ENCODE measurements at regions not wholly inside any gene's neighbourhood (a gene's known extent, or its start where the extent isn't known, plus 50 kb on each side); places are given as distances from the start of the nearest gene placed in this dataset.
A peak's percentile ranks its signal among the peaks of the same experiment; 100 is the strongest.

GRCh38 chr12:124509676-124510300 lies 57.6 kb downstream of the NCOR2 start:
- DNase-seq = no peak
- no peak for TF ChIP-seq CTCF (IDR thresholded peaks at IDR 0.05; ENCODE audit: control extremely low read depth, extremely low read depth)
- Histone ChIP-seq H3K4me1 (ENCODE audit: control insufficient read depth in 5 of 5, insufficient read depth in 5 of 5, low read length in 5 of 5) (peaks cover 23 to 62% (median 40%) of the 10 kb centered on the region in 5 donors), H3K9me3 (ENCODE audit: control insufficient read depth in 4 of 4, insufficient read depth in 3 of 4, low read length in 3 of 4) (no peaks in the 10 kb centered on the region), H3K27me3 (ENCODE audit: control insufficient read depth in 3 of 3, insufficient read depth in 3 of 3, low read length in 2 of 3) (no peaks in the 10 kb centered on the region), H3K36me3 (ENCODE audit: control insufficient read depth in 4 of 4, insufficient read depth in 4 of 4, low read length in 4 of 4) (peaks cover 0 to 5% (median 2%) of the 10 kb centered on the region in 4 donors), H3K9ac (ENCODE audit: insufficient read depth in 1 of 2, low read length in 2 of 2) (no peak overlapping the region), H3K27ac (ENCODE audit: low read depth in 1 of 2, low read length in 1 of 2) (peak overlapping the region in 1 of 2 donors; percentile 76), H3K4me3 (no peak overlapping the region)
- ATAC-seq (ENCODE audit: insufficient read depth, low FRiP score) = no peak
- WGBS, 2 donors = 61% methylated on average over 16 of the region's 16 CpGs

GRCh38 chr12:124509300-124509675 lies 58.1 kb downstream of the NCOR2 start:
- Histone ChIP-seq H3K9ac (ENCODE audit: insufficient read depth in 1 of 2, low read length in 2 of 2) (no peak overlapping the region), H3K27me3 (ENCODE audit: control insufficient read depth in 3 of 3, insufficient read depth in 3 of 3, low read length in 2 of 3) (no peaks in the 10 kb centered on the region), H3K4me3 (no peak overlapping the region), H3K4me1 (ENCODE audit: control insufficient read depth in 5 of 5, insufficient read depth in 5 of 5, low read length in 5 of 5) (peaks cover 23 to 62% (median 40%) of the 10 kb centered on the region in 5 donors), H3K36me3 (ENCODE audit: control insufficient read depth in 4 of 4, insufficient read depth in 4 of 4, low read length in 4 of 4) (peaks cover 0 to 4% (median 1%) of the 10 kb centered on the region in 4 donors), H3K27ac (ENCODE audit: low read depth in 1 of 2, low read length in 1 of 2) (peak overlapping the region in 1 of 2 donors; percentile 76), H3K9me3 (ENCODE audit: control insufficient read depth in 4 of 4, insufficient read depth in 3 of 4, low read length in 3 of 4) (no peaks in the 10 kb centered on the region)
- DNase-seq = no peak
- WGBS, 2 donors = 96 to 100% methylated on average over 1 of the region's 1 CpG
- no peak for TF ChIP-seq CTCF (IDR thresholded peaks at IDR 0.05; ENCODE audit: control extremely low read depth, extremely low read depth)
- ATAC-seq (ENCODE audit: insufficient read depth, low FRiP score) = no peak

GRCh38 chr12:124508381-124509079 lies 58.9 kb downstream of the NCOR2 start:
- no peak for ATAC-seq (ENCODE audit: insufficient read depth, low FRiP score)
- peaks cover 19 to 61% (median 40%) of the 10 kb centered on the region in 5 donors for H3K4me1 ChIP-seq (ENCODE audit: control insufficient read depth in 5 of 5, insufficient read depth in 5 of 5, low read length in 5 of 5)

More at GRCh38 chr12:124508381-124509079, 58.9 kb downstream of the NCOR2 start:
- H3K9ac ChIP-seq (ENCODE audit: insufficient read depth in 1 of 2, low read length in 2 of 2) = peak overlapping the region; percentile 4 to 12
- no peak for DNase-seq
- 51 to 58% methylated on average over 21 of the region's 21 CpGs for WGBS, 2 donors
- no peak overlapping the region for H3K4me3 ChIP-seq
- H3K27me3 ChIP-seq (ENCODE audit: control insufficient read depth in 3 of 3, insufficient read depth in 3 of 3, low read length in 2 of 3) = no peaks in the 10 kb centered on the region
- H3K9me3 ChIP-seq (ENCODE audit: control insufficient read depth in 4 of 4, insufficient read depth in 3 of 4, low read length in 3 of 4) = no peaks in the 10 kb centered on the region
- TF ChIP-seq CTCF (IDR thresholded peaks at IDR 0.05; ENCODE audit: control extremely low read depth, extremely low read depth) = no peak
- peaks cover 0 to 2% (median 1%) of the 10 kb centered on the region in 4 donors for H3K36me3 ChIP-seq (ENCODE audit: control insufficient read depth in 4 of 4, insufficient read depth in 4 of 4, low read length in 4 of 4)
- peak overlapping the region; percentile 18 to 34 for H3K27ac ChIP-seq (ENCODE audit: low read depth in 1 of 2, low read length in 1 of 2)
